ENCODE measurements at regions not wholly inside any gene's neighbourhood (a gene's known extent, or its start where the extent isn't known, plus 50 kb on each side); places are given as distances from the start of the nearest gene placed in this dataset.

DNA sequence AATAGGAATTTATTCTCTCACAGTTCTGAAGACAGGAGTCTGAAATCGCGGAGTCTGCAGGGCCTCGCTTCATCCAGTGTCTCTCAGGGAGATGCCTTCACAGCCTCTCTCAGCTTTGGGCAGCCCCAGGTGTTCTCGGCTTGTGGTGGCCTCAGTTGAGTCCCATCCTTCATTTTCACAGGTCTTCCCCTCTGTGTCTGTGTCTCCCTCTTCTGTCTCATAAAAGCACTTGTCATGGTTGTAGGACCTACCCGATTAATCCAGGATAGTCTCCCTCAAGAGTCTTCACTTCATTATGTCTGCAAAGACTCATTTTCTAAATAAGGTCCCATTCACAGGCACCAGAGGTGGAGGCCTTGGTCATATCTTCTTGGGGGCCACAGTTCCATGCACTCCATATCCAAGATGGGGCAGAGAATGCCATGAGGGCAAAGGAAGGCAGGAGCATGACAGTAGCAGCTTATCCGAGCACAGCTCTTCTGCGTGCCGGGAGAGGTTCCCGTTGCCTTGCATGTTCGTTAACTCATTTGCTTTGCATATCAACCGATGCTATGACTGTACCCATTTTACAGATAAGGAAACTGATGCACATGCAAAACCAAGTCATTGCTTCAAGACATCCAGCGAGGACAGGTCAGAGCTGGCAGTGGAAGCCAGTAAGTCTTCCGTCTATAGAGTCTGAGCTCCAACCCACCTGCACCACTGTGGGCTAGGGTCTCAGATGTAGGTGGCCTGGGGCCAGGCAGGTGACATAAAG, 363.8 kb upstream of the SULF2 start:
- no peak for DNase-seq (ENCODE audit: low read depth)
- TF ChIP-seq, protein P1, sequence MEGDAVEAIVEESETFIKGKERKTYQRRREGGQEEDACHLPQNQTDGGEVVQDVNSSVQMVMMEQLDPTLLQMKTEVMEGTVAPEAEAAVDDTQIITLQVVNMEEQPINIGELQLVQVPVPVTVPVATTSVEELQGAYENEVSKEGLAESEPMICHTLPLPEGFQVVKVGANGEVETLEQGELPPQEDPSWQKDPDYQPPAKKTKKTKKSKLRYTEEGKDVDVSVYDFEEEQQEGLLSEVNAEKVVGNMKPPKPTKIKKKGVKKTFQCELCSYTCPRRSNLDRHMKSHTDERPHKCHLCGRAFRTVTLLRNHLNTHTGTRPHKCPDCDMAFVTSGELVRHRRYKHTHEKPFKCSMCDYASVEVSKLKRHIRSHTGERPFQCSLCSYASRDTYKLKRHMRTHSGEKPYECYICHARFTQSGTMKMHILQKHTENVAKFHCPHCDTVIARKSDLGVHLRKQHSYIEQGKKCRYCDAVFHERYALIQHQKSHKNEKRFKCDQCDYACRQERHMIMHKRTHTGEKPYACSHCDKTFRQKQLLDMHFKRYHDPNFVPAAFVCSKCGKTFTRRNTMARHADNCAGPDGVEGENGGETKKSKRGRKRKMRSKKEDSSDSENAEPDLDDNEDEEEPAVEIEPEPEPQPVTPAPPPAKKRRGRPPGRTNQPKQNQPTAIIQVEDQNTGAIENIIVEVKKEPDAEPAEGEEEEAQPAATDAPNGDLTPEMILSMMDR (IDR thresholded peaks at IDR 0.05; ENCODE audit: insufficient read depth, low read depth, low read length), result no peak
- Histone ChIP-seq H3K36me3 (ENCODE audit: control insufficient read depth, insufficient read depth, low read length) (no peaks in the 10 kb centered on the region), H3K4me3 (ENCODE audit: low read depth, low read length) (no peak overlapping the region), H3K27me3 (ENCODE audit: control insufficient read depth, insufficient read depth, low read length) (no peaks in the 10 kb centered on the region; the same call in 1 of the 2 replicates)
- CTCF ChIA-PET, result interaction anchor here (0.9 to 1.2 kb wide), 3 partner anchors 14 to 424 kb away, joined by 3 to 4 read pairs (median 3); no protein-coding TSS in a partner anchor
- POLR2A ChIA-PET, result no interaction called here

DNA sequence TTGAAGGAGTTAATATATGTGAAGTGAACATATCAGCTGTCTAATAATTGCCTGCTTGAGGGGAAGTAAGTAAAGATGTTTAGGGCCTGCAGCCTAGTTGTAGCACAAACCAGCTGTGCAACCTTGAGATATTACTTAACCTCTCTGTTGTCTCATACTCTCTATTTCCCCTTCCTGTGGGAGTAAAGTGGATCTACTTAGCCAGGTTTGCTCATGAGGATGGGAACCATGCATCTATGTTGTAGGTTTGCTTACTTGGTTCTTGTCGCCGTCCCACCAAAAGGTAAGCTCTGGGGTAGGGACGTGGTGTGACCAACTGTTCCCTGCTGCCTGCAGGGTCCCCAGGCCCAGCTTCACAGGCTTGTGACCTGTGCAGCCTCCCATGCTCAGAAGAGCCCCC, 362.7 kb upstream of the SULF2 start:
- TF ChIP-seq, protein P1 (IDR thresholded peaks at IDR 0.05; ENCODE audit: insufficient read depth, low read depth, low read length), result no peak
- Histone ChIP-seq H3K36me3 (ENCODE audit: control insufficient read depth, insufficient read depth, low read length) (no peaks in the 10 kb centered on the region), H3K27me3 (ENCODE audit: control insufficient read depth, insufficient read depth, low read length) (no peaks in the 10 kb centered on the region; the same call in 1 of the 2 replicates), H3K4me3 (ENCODE audit: low read depth, low read length) (no peak overlapping the region)
- CTCF ChIA-PET, result interaction anchor here (0.6 kb wide), 1 partner anchor 91 kb away, joined by 3 read pairs; no protein-coding TSS in a partner anchor
- POLR2A ChIA-PET, result interaction anchor here (0.6 kb wide), 1 partner anchor 9 kb away, joined by 4 read pairs; no protein-coding TSS in a partner anchor
- no peak for DNase-seq (ENCODE audit: low read depth)

DNA sequence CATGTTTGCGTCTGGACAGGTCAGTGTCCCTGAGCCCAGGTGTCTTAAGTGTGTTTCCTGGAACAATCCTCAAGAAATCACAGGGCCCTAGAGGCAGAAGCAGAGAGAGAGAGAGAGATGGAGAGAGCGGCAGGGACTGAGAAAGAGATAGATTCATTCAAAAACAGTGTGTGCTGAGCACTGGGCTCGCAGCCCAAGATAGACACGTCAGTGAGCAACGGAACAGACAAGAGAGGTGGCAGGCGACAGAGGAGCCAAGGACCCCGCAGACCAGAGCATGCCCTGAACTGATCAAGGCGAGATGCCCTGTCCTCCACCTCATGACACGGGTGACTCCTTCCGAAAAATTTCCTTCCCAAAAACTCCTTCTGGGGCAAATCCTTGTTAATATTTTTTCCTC, 362.0 kb upstream of the SULF2 start:
- TF ChIP-seq, protein P1 (IDR thresholded peaks at IDR 0.05; ENCODE audit: insufficient read depth, low read depth, low read length), result no peak
- CTCF ChIA-PET, result no interaction called here
- Histone ChIP-seq H3K36me3 (ENCODE audit: control insufficient read depth, insufficient read depth, low read length) (no peaks in the 10 kb centered on the region), H3K4me3 (ENCODE audit: low read depth, low read length) (no peak overlapping the region), H3K27me3 (ENCODE audit: control insufficient read depth, insufficient read depth, low read length) (no peaks in the 10 kb centered on the region; the same call in 1 of the 2 replicates)
- DNase-seq (ENCODE audit: low read depth), result no peak
- POLR2A ChIA-PET, result no interaction called here

DNA sequence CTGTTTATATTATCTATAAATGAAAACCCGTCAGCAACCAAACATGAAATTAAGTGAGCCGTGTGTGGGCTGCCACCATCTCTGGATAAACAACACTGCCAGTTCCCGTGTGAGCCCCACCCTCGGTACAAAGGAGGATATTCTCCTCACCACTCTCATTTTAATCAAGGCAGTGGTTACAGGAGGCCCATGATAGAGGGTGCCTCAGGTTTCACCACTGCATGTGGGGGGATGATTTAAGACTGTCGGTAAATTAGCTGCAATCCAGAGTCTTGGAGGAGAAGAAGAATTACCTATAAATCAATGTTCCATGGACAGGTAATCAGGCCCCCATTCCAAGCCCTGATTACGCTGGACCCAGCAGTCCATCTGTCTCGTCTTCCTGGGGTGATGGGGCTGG, 361.6 kb upstream of the SULF2 start:
- H3K4me3 ChIP-seq (ENCODE audit: low read depth, low read length), result no peak overlapping the region
- POLR2A ChIA-PET, result no interaction called here
- no peak for DNase-seq (ENCODE audit: low read depth)
- CTCF ChIA-PET, result no interaction called here
- TF ChIP-seq, protein P1 (IDR thresholded peaks at IDR 0.05; ENCODE audit: insufficient read depth, low read depth, low read length), result no peak
- no peaks in the 10 kb centered on the region; the same call in 1 of the 2 replicates for H3K27me3 ChIP-seq (ENCODE audit: control insufficient read depth, insufficient read depth, low read length)
- no peaks in the 10 kb centered on the region for H3K36me3 ChIP-seq (ENCODE audit: control insufficient read depth, insufficient read depth, low read length)

DNA sequence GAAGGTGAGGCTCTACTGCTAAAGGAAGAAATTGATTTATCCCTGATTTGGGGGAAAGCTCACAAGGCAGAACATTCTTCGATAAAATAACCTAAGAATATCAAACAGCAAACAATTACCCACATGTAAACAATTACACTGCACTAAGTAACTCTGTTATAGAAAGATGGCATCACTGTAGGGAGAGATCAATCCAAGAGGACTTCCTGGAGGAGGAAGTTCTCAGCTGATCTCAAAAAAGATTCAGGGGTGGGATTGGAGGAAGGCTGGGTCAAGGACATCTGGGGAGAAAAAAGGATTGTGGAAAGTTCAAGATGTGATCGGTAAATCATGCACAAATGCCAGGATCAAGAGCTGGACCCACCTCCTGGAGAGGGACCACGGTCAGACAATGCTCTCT, 361.0 kb upstream of the SULF2 start:
- TF ChIP-seq, protein P1 (IDR thresholded peaks at IDR 0.05; ENCODE audit: insufficient read depth, low read depth, low read length), result no peak
- CTCF ChIA-PET, result no interaction called here
- H3K36me3 ChIP-seq (ENCODE audit: control insufficient read depth, insufficient read depth, low read length), result no peaks in the 10 kb centered on the region
- DNase-seq (ENCODE audit: low read depth), result no peak
- H3K4me3 ChIP-seq (ENCODE audit: low read depth, low read length), result no peak overlapping the region
- H3K27me3 ChIP-seq (ENCODE audit: control insufficient read depth, insufficient read depth, low read length), result no peaks in the 10 kb centered on the region; the same call in 1 of the 2 replicates
- POLR2A ChIA-PET, result no interaction called here
